CD4-positive, alpha-beta T cell treated with Interleukin-10 for 1 hour (primary cell): ENCODE measurements at regions not wholly inside any gene's neighbourhood (a gene's known extent, or its start where the extent isn't known, plus 50 kb on each side); places are given as distances from the start of the nearest gene placed in this dataset.

Experiments used
- DNase-seq: peaks from one replicate; pipeline ENCODE4 v3.0.0-alpha.2; 2020

DNA sequence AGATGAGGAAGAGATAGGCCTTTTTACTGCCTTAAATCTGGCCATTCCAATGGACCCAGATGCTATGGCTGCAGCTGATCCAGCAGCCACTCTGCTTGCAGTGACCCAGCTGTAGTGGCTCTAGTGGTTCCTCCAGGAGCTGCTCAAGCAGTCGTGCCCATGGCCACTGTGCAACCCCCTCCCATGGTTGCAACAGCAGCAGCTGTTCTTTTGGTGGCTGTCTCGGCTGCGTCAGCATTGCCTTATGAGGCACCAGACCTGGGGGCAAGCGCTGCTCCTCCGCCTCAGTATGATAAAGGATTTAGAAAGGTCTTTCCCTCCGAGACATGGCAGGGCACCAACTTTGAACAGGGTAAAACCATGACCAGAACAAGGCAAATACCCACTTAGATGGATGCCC, 384.9 kb upstream of the DCC start:
- DNase-seq = no peak

DNA sequence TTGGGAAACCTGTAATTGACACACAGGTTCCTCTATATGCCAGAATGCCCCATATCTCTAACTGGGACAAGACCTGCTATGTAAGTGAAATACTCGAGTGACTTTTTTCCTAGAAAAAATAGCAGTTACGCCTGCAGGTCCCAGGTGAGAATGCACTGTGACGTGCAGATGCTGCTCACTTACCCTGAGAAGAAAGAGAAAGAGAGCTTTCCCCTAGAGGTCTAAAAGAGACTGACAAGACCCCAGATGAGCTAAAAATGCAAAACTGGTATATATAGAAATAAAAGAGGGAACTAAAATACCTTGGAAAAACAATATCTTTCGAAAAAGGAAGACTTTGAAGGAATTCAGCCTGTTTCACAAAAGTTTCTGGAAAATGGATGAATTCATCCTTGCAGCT, 383.0 kb upstream of the DCC start:
- DNase-seq = no peak

DNA sequence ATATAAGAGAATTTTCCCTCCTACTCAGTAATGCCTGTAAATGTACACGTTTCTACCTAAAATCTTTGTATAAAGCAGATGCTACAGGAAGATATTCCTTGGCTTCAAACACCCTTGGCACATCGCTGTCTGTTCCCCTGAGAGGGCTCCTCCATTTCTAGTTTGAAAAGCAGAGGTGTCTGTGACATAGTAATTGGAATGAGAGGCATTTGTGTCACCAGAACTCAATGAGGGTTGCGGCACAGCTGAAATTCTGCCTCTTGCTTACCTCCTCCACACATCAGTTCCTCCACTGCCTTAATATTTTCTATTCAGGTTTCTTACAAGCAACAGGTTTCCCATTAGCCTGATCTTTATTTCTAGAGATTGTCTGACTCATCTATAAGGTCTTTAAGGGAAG, 359.9 kb upstream of the DCC start:
- no peak for DNase-seq

DNA sequence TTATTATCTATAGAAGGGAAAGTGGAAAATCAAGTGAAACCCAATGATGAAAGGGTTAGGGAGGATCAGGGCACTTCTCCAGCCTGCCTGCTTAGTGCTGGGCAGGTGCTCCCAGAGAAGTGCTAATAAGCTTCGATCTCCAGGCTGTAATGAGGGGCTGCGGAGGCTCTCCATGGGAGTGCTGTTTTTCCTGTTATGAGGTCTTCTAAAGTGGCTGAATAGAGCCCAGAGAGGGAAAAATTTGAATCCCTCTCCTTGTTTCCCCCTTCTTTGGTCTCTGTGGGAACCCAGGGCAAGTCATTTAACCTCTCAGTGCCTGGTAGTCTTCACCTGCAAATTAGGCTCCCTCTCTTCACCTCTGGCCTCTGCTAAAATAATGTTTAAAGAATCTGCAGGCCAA, 351.7 kb upstream of the DCC start:
- no peak for DNase-seq

DNA sequence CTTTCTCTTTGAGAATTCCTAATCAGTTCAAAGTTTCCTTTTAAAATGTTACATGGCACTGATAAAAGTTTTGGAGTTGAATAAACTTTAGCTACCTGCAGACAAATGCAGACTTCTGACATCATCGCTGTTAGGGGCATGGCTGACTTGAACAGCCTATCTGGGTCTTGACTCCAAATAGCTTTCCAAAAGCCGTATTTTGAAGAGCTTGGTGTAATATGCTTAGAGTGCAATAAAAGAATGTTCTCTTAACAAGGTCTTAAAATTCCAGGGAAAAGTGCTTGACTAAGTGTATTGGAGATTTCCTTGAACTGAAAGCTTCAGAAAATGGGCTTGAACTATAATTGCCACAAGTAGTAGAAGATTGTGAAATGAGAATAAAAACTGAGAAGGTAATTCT, 342.9 kb upstream of the DCC start:
- DNase-seq = no peak

DNA sequence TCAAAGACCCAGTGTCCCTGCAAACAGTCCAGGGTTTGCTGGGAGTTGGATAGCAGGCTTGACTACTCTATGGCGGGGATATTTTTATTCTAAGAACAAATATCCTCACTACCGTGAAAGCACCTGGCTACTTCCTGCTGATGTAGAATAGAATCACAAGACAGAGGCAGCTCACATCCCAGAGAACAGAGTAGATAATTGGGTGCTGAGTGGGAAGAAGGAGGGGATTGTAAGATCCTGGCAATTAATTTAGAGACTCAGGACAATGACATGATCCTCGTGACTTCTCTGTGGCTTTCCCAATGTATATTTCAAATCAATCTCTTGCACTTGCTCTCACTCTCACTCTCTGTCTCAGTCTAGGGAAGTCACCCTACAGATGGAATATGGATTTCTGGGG, 341.9 kb upstream of the DCC start:
- DNase-seq = no peak

DNA sequence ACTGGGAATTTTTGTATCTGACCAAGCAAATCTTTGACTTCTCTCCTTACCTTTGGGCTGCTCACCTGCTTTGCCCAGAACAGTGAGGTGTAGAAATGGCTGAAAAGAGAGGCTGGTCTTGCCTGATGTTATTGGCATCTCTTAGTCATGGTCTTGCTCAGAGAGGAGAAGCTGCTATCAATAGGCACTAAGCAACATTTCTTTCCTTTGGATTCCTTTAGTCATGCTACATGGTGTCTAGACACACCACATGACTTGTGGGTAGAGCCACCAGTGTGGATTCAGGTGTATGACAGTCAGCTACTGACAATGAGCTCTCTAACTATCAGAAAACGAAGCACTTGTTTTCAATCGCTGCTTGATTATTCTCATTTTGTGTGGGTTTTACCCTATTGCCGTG, 341.3 kb upstream of the DCC start:
- no peak for DNase-seq

DNA sequence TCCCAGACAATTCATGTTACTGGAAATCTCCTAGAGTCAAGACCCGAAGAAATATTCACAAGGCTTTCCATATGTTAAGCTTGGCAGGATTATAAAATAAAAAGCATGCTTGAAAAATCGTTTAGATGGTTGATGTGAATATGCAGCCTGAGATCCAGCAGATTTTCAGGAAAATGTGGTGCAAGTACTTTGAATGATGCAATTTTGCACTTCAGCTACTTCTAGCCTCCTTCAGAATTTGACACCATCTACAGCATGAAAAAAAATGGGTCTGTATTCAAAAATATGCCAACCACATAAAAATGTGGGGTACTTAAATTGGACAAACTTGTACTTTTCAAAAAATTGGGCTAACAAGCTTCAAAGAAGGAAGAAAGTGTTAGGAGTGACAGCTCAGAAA, 340.6 kb upstream of the DCC start:
- no peak for DNase-seq

DNA sequence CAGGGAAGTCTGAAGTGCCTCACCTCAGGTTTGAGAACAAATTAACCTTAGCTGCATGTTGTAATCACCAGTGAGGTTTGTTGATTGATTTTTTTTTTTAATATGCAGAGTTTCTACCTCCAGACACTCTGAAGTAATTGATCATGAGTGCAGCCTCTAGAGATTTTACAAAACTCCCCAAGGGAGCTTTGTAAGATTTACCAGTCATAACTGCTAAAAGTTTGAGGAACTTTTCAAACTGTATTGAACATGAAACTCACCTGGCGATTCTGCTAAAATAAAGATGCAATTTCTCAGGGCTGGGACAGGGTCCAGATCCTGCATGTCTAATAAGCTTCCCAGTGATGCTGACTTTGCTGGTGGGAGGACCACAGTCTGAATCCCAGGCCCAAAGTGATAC, 339.6 kb upstream of the DCC start:
- no peak for DNase-seq

DNA sequence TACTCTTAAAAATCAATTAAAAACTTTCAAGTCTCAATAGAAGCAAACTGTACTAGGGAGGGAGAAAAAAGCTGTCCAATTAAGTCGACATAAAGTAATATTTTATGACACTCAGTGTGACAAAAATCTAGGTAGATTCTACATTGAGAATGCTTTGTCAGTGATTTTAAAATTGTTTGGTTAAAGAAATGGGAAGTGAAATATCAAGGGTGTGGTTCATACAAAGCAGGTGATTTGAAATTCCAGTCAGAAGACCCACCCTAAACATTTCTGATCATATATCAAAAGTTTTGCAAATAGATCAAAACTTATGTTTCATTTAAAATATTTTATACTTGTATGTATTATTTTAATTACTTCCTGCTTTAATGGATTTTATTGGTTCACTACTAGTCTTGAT, 338.9 kb upstream of the DCC start:
- DNase-seq = no peak

DNA sequence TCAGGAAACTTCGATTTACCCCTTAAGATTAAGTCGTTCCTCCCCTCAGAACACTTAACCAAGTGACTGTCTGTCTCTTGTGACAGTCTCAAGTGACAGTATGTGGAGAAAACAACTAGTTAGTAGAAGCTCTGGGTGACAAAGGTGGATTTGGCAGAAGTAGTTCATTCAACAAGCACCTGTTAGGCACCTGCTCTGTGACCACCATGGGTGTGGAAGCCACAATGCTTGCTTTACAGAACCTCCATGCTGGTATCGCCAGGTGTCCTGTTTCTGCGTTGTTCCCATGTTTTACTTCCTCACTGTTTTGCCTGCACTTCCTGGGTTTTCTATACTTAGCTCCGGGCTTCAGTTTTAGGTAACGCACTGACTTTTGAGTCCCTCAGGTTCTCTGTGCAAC, 337.4 kb upstream of the DCC start:
- no peak for DNase-seq

DNA sequence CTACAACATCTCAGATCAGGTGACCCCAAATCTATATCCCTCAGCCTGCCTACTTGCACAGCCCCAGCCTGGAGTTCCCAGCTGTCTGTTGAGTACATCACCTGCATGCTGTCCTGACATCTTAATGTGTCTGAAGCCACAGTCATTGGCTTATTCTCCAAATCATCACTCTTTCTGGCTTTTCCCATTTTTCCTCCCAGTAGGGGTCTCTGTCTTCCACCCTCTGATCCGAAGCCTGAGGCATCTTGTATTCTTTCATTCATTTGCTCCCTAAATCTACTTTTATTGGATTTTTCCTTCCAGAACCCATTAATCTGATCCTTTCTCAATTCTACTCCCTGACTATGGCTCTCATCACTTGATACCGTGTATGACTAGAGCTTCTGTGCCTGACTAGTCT, 332.9 kb upstream of the DCC start:
- DNase-seq = no peak

DNA sequence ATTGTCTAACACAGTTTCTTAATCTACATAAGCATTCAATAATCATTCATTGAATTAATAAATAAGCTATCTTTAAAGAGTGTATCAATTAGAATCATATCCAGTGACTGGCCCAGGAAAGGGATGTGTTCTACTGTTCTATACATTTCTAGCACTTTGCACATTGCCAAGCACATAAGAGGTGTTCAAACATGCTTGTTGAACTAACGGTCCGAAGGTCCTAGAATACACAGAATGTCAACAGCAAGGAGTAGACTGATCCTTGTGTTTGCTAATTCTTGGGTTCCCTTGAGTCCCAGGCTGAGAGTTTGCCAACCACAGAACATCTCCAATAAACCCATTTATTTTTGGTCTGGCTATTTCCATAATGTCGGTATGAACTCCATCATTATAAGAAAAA, 331.7 kb upstream of the DCC start:
- DNase-seq = no peak

DNA sequence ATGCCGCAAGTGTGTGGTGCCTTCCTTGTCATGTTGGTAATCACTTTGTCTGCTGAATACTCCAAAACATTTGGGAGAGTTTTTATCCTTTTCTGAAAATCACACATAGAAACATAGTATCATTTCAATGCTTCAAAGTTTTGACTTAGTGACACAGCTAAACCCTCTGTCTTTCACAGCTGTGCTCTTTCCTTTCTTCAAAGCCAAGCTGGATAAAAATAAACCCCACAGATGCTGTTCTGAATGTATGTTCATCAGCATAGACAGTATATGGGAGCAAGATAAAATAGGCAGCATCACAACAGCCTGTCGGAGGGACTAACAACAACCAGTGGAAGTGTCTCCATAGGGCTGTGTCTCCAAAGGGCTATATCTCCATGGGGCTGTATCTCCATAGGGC, 331.3 kb upstream of the DCC start:
- DNase-seq = no peak

DNA sequence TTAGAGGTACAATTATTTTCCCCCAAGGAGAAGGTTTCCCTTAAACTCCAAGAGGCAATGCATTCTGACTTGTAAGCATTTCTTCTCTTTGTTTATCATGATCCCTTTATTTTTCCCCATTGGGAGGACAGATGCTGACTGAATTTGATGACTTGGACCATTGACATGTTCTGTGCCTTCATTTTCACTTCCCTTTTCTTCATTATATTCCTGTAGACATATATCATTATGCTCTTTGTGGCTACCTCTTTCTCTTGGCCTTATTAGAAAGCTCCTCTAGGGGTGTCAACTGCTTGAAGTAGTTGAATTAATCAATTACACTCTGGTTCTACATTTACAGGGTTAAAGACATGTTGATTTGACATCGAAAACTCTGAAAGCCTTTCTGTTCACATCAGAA, 330.0 kb upstream of the DCC start:
- DNase-seq = no peak

DNA sequence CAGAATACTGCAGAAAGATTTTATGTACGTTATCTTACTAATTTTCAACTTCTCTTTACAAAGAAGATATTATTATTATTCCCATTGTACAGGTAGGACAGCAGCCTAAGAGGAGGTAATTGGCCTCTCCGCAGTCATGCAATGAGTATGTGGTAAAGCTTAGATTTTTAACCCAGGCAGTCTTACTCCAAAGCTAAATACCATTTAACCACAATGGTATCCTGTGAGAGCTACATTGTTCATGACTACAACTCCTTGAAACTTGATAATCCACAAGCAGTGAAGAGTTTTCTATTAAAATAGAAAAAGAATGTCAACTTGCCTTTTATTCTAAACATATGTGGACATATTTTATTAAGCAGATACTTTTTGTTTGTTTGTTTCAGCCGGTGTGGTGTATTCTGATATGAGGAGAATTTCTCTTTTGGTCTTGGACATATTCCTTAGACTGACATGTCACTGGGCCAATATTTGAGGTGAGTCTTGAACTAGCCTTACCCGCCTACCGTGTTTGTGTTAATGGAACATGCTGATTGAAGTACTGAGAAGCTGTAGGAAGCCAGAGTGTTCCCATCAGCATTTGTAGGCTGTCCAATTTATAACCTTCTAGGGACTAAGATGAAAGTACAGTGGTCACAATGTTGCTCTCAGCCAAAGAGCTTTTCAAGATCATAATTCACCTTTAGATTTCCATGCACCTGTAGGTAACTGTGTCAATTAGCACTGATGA, 293.9 kb upstream of the DCC start:
- no peak for DNase-seq

DNA sequence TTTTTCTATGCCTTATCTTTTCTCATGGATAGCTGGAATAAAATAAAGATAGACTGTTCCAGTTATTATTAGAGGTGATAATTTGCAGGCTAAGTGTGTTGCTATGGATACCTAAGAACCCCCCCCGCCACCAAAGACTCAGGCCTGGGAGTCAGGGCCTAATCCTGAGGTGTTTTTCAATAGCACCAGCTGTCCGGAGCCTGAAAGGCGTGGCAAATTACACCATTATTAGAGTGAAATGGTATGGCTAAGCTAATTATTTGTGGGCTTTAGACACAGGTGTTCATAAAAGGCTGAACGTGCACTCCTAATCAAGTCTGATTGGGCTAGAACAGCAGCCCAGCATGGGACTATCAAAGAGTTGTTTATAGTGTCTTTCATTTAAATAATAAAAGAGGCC, 293.2 kb upstream of the DCC start:
- no peak for DNase-seq

DNA sequence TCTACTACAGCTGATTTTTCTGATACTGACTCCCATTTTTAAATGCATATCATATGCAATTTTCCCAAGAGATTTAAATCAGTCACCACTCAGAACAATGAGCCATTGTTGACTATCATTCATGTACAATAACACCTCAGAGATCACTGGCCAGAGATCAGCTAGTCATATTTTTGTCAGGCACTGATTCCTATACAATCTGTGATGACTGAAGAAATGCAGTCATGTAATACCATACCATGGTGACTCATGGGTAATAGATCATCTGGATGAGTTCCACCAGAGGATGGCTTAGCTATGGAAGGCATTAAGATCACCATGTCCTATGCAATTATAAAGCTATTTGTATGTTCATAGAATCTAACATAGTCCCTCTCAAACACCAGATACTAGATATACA, 285.7 kb upstream of the DCC start:
- no peak for DNase-seq

DNA sequence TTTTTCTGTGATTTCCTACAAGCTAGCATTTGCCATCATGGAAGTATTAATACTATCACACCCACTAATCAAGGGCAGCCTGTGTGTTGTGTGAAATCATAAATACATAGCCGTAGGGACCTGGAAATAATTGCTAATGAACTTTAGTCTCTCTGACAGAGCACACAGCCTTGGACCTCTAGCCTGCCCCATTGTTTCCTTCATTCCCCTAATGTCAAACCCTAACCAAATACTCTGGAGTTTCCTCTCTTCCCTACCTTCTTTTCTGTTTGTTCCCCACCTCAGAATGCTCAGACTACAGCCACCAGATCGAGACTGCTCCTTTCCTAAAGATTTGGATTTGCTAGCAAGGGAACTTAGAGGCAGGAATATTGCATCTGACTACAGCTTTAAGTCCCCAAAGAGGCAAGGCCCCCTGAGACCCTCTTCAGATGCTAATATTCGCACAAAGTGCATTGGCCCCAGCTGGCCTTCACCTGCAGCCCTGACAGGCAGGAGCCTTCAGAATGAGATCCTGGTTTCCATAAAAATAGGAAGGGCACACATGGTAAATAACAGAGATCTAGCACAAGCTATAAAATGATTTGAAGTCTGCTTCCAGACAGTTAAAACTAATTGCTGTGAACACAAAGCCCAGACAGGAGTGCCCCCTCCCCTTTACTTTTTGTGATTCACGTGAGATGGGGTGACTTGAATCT, 279.2 kb upstream of the DCC start:
- DNase-seq = no peak

DNA sequence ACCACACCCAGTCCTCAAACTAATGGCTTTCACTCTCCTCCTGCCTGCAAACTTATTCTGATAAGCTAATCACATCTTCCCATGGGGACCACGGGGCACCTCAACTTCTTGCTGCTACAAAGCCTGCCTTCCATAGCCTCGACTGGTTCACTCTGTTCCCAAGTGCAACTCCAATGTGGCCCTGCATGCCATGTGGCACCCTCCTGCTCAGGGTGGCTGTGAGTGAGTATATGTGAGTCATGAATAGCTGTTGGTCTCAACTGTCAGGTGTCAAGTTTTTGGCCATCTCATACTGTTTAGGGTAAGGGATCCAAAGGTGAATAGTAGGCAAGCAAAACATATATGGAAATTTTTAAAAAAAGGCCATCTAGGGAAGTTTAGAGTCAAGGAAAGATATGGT, 276.1 kb upstream of the DCC start:
- DNase-seq = no peak

DNA sequence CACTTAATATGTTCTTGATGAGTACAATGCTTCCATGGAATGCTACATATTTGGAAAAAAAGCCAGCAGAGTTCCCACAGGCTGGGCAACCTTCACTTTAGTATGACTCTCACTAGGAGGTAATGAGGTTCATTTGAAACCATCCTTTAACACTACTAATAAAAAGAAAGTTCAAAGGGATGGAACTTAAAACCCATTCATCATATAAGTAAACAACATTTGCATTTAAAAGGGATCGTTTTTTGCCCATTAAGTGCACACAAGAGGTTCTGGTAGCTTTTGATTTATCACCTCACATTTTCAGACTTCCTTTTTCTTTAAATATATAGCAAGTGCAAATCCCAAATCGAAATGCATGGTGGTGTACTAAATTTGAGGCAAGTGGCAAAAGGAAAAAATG, 270.8 kb upstream of the DCC start:
- no peak for DNase-seq

DNA sequence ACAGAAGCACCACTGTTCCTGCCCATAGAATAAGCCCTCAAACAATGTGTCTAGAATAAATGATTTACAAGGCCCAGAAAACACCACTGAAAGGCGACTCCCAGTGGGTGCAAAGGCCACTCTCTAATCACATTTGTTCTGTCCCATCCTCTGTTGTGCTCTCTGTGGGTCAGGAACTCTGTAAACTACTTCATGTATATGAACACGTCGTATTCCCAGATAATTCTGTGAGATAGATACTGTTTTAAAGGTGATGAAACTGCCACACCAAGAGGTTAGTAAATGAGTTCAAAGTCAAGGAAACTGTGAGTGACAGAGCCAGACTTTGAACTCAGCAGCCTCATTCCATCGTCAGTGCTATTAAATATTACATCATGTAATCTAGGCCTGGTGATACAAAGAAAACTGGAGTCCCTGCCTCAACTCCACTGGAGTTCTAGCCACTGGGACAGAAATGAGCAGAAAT, 269.7 kb upstream of the DCC start:
- DNase-seq = no peak

DNA sequence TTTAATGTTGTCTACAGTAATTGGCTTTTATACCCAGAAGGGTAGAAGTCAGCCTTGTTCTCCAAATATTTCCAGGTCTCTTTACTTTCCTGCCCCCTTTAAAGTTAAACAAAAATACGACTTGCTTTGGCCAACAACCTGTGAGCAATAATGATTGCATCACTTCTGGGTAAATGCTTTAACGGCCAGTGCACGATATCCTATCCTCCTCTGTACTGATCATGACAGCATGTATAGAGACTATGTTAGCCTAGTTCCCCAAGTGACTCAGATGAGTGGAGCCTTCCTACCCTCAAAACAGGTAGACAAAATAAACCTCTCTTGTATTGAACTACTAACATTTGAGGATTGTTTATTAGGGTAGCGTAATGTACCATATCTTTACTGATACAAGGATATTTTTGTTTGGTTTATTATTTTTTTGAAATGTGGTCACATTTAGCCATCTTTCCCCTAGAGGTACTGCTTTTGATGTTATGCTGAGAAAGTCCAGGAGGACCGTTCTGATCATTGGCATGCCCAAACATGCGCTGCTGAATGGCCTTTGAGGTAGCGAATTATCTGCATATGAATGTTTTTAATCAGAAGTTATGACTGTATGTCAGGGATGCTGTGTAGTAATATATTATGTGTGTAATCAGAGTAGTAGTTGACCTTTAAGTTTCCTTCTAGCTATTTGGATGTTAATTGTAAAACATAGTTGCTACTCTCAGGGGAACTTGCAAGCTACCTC, 262.6 kb upstream of the DCC start:
- DNase-seq = no peak

DNA sequence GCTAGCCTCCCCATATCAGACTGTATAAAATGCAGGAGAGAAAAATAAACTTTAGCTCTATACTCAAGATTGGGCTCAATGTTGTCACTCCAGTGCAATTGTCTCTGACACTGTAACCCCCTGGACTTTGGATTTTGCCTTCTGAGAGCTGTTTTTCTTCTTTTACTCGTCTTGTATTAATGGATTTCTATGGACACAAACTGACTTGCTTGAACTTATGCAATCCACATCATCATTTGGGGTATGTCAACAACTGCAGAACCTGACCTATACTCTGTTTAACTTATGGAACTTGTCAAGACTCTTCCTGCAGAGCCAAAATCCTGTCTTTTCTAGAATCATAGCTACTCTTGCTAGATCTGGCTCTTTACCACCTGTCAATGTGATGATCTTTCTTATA, 257.8 kb upstream of the DCC start:
- DNase-seq = no peak
